Muscle layer of duodenum (tissue), 2 donors: ENCODE measurements at regions not wholly inside any gene's neighbourhood (a gene's known extent, or its start where the extent isn't known, plus 50 kb on each side); places are given as distances from the start of the nearest gene placed in this dataset.
"Not testable (repeated sequence)": the region's sequence is repeated elsewhere in the genome, so short reads cannot be mapped to it uniquely, and the experiment has no call there.

Experiments
- H3K27ac ChIP-seq: one replicate; pipeline ENCODE4 v1.7.0; 2013; ENCODE audit warnings: mild to moderate bottlenecking, low read length
- H3K27me3 ChIP-seq: one replicate; pipeline ENCODE4 v1.7.0; 2013; ENCODE audit warnings: low read depth, mild to moderate bottlenecking, control low read depth, low read length
- H3K36me3 ChIP-seq, 2 donors: one replicate each; pipeline ENCODE4 v1.7.0; 2013; ENCODE audit warnings: low read length in 2 of 2, control low read depth in 1 of 2, mild to moderate bottlenecking in 1 of 2; ENCODE audit not compliant: insufficient read depth in 2 of 2, control insufficient read depth in 1 of 2
- H3K4me1 ChIP-seq, 2 donors: one replicate each; pipeline ENCODE4 v1.7.0; 2013; ENCODE audit warnings: low read length in 2 of 2, mild to moderate bottlenecking in 2 of 2, control low read depth in 1 of 2, moderate library complexity in 1 of 2; ENCODE audit not compliant: insufficient read depth in 2 of 2, control insufficient read depth in 1 of 2
- H3K4me3 ChIP-seq, 2 donors: one replicate each; pipeline ENCODE4 v1.7.0; 2013; ENCODE audit warnings: low read length in 2 of 2, low read depth in 1 of 2, mild to moderate bottlenecking in 1 of 2
- H3K9me3 ChIP-seq, 2 donors: one replicate each; pipeline ENCODE4 v1.7.0; 2013; ENCODE audit warnings: low read length in 2 of 2, control low read depth in 1 of 2, mild to moderate bottlenecking in 1 of 2; ENCODE audit not compliant: control insufficient read depth in 1 of 2
- donor health status: healthy.

DNA sequence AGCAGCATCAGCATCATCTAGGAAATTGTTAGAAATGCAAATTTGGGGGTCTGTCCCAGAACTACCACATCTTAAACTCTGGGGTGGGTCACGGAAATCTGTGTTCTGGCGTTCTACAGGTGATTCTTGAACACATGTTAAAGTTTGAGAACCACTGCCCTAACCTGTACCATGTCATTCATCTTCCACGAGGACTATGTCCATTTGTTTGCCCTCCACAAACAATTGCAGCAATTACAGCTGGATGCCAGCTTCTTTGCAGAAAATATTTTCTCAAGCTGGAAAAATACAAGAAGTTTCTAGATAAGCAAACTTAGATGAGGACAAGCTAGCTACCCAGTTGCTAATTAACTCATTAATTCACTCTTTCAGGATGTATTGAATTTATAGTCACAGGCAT lies 54.1 kb downstream of the MAFB start:
- H3K9me3 ChIP-seq: no peaks in the 10 kb centered on the region
- H3K4me1 ChIP-seq: no peaks in the 10 kb centered on the region
- H3K36me3 ChIP-seq: no peaks in the 10 kb centered on the region
- no peak overlapping the region for H3K4me3 ChIP-seq
- no peaks in the 10 kb centered on the region for H3K27me3 ChIP-seq
- no peak overlapping the region for H3K27ac ChIP-seq

DNA sequence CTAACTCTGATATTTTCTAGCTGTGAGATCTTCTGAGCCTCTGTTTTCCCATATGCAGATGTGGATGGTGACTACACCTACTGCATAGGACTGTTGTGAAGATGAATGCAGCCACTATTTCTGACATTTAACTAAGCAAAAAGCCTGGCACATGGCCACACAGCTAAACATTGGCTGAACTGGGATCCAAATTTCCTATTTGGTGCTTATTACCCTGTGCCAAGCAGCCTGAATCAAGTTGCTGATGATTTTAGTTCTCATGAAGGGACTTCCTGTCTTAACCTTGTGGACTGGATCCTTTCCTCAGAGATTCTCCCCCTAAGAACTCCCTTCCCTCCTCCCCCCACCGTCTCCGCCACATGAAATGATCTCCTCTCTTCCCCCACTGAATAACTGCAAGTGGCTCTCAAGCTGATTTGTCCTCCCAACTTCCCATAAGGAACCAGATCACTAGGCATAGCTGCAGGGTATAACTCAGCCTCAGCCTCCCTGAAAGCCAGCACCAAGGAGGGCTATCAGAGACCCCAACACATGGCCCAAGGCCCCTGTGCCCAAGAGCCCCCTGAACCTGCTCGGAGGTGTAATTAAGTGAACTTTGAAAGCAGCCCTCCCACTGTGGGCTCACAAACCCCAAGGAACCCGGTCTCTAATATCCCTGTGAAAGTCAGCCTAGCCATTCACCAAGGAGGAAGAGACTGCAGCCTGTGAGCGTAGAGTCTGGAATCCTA lies 55.7 kb downstream of the MAFB start:
- Histone ChIP-seq H3K4me3 (no peak overlapping the region), H3K27me3 (no peaks in the 10 kb centered on the region), H3K4me1 (no peaks in the 10 kb centered on the region), H3K27ac (no peak overlapping the region), H3K36me3 (no peaks in the 10 kb centered on the region), H3K9me3 (no peaks in the 10 kb centered on the region)

DNA sequence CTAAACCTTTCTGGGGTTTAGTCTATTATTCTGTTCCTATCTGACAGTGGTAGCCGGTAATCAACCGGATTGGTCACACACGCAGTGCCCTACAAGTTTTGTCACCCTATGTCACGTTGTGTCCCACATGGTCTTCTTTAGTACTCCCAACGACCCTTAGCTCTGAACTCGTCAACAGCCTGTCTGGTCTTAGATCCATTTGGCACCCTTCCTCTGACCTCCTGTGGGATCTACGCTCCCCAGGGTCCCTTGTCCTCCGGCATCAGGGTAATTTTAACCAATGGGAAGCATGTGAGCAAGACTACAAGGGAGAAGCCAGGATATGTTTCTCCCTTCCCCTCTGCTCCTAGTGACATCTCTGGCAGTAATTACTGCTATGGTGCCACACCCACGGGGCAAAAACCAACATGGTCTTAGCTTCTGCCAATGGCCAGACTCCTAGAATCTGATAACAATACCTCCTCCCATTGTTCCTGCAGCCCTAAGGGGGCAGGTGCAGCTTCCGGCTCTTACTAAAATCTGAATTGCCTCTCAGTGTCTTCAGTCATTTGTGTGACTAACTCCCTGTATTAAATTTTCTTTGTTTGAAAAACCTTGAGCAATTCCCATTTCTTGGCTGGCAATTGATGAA lies 56.6 kb downstream of the MAFB start:
- no peaks in the 10 kb centered on the region for H3K27me3 ChIP-seq
- no peaks in the 10 kb centered on the region for H3K4me1 ChIP-seq
- H3K9me3 ChIP-seq: no peaks in the 10 kb centered on the region

DNA sequence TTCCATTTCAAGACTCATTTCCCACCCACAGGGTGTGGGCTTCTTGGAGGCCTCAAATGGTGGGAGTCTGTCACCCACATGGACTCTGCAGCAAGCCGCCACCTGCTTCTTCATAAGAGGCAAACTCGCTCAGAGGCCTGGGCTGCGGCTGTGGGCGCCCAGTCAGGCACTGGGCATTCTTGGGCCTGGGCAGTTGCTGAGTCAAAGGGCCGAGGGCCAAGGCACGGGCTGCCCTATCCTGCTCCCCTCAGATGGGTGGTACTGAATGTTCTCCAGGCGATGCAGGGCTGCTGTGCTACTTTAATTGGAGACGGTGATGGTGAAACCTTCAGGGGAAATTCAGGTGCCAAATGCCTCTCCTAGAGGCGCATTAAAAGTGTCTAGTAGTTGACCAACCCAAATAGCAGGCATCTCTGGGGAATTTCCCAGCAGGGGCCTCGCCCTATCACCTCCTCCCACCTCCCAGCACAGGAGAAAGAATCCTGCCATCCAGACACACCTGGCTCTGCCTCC lies 57.9 kb downstream of the MAFB start:
- Histone ChIP-seq H3K36me3 (no peaks in the 10 kb centered on the region), H3K4me1 (no peaks in the 10 kb centered on the region), H3K9me3 (peaks cover 0 to 6% of the 10 kb centered on the region in 2 donors), H3K27me3 (no peaks in the 10 kb centered on the region), H3K4me3 (no peak overlapping the region), H3K27ac (no peak overlapping the region)

More for the DNA sequence above, 56.6 kb downstream of the MAFB start:
- Histone ChIP-seq H3K27ac (no peak overlapping the region), H3K36me3 (no peaks in the 10 kb centered on the region), H3K4me3 (no peak overlapping the region)

DNA sequence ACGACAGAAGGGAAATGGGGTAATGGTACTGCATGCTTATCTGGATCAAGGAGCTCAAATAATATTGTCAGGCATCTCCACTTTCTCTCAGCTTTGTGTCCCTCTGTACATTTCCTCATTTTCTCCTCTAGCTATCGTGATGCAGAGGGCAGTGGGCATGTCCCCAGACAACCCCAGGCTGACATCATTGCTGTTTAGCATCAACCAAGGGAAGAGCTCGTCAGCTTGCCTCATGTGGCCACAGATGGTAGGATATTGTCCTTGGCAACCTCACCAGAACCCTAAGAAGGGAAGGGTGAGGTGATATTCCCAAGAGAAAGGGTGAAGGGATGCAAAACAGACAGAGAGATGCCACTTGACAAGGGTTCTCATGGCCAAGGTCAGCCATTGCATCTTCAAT lies 58.3 kb downstream of the MAFB start:
- Histone ChIP-seq H3K27me3 (no peaks in the 10 kb centered on the region), H3K9me3 (peaks cover 0 to 6% of the 10 kb centered on the region in 2 donors), H3K4me3 (no peak overlapping the region), H3K27ac (no peak overlapping the region), H3K36me3 (no peaks in the 10 kb centered on the region), H3K4me1 (no peaks in the 10 kb centered on the region)

DNA sequence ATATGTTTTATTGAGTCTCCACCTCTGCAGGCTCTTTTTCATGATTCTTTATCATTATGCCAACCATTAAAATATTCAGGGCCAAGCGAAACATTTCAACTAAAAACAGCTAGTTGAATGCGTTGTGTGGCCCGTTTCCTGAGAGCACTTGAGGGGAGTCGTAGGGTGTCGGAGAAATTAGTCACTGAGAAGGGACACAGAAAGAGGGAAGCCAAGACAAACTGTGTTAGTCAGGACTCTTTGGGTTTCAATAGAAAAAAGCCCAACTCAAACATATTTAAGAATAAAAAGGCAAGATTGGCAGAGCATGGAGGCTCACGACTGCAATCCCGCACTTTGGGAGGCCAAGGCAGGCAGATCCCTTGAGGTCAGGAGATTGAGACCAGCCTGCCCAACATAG lies 58.9 kb downstream of the MAFB start:
- Histone ChIP-seq H3K27ac (no peak overlapping the region), H3K9me3 (peaks cover 0 to 6% of the 10 kb centered on the region in 2 donors), H3K4me3 (no peak overlapping the region), H3K36me3 (no peaks in the 10 kb centered on the region), H3K27me3 (no peaks in the 10 kb centered on the region), H3K4me1 (no peaks in the 10 kb centered on the region)

DNA sequence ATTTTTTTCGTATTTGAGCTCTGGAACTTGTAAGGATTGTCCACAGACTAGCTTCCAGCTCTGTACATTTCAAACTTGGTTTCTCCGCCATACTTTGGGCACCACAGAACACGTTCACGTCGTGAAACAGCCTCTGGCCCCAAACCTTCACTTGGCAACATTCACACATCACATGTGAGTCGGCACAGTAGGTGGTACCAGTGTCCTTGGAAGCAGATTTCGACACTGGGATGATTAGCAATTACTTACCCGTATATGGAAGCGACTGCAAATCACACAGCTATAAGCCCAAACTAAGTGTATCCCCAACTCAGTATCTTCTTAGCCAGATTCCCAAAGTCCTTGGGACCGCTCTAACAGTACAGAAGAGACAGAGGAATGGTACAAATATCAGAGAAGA lies 60.2 kb downstream of the MAFB start:
- H3K27ac ChIP-seq: no peak overlapping the region
- no peaks in the 10 kb centered on the region for H3K36me3 ChIP-seq
- peaks cover 0 to 6% of the 10 kb centered on the region in 2 donors for H3K9me3 ChIP-seq
- no peak overlapping the region for H3K4me3 ChIP-seq
- H3K27me3 ChIP-seq: no peaks in the 10 kb centered on the region
- H3K4me1 ChIP-seq: no peaks in the 10 kb centered on the region

DNA sequence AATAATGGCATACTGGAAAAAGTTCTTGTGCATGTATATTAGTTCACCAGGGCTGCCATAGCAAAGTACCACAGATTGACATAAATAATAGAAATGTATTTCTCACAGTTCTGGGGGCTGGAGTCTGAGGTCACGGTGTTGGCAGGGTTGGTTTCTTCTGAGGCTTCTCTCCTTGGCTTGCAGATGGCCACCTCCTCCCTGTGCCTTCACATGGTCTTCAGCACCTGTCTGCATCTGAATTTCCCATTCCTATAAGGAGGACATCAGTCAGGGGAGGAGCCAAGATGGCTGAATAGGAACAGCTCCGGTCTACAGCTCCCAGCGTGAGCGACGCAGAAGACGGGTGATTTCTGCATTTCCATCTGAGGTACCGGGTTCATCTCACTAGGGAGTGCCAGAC lies 70.0 kb downstream of the MAFB start:
- not testable (repeated sequence) for H3K9me3 ChIP-seq, H3K36me3 ChIP-seq, H3K4me1 ChIP-seq, H3K27me3 ChIP-seq, H3K4me3 ChIP-seq, H3K27ac ChIP-seq

DNA sequence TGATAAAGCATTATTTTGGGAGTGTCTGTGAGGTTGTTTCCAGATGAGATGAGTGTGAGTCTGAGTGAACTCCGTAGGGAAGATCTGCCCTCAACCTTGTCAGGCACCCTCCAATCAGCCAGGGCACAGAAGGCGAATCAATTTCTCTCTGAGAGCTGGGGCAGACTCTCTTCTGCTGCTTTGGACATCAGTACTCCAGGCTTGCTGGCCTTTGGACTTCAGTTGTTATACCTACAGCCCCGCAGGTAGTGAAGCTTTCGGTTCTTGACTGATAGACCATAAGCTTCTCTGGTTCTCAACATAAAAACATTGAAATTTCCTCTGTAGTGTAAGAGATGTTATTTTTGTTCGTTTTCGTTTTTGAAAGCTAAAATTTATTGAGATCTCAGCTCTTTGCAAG lies 71.4 kb downstream of the MAFB start:
- no peaks in the 10 kb centered on the region for H3K9me3 ChIP-seq
- H3K27me3 ChIP-seq: peaks cover 7% of the 10 kb centered on the region
- H3K27ac ChIP-seq: no peak overlapping the region
- H3K4me3 ChIP-seq: no peak overlapping the region
- H3K4me1 ChIP-seq: no peaks in the 10 kb centered on the region
- no peaks in the 10 kb centered on the region for H3K36me3 ChIP-seq

DNA sequence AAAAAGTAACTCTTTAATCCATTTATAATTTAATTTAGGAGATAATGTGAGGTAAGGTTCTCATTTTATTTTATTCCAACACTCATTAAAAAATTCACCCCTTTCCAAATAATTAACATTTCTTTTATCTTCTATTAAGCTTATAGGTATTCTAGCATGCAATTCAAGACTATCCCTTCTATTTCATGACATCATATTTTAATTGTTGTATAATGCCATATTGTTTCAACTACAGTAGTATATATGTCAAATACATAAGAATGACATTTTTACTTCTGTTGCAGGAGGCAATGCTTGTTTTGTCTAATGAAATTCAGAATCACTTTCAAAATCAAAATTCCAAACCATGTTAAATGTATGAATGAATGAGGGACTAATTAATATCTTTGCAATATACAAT lies 76.2 kb downstream of the MAFB start:
- Histone ChIP-seq H3K27me3 (peaks cover 7% of the 10 kb centered on the region), H3K27ac (no peak overlapping the region), H3K36me3 (no peaks in the 10 kb centered on the region), H3K4me3 (no peak overlapping the region), H3K4me1 (no peaks in the 10 kb centered on the region), H3K9me3 (no peaks in the 10 kb centered on the region)

DNA sequence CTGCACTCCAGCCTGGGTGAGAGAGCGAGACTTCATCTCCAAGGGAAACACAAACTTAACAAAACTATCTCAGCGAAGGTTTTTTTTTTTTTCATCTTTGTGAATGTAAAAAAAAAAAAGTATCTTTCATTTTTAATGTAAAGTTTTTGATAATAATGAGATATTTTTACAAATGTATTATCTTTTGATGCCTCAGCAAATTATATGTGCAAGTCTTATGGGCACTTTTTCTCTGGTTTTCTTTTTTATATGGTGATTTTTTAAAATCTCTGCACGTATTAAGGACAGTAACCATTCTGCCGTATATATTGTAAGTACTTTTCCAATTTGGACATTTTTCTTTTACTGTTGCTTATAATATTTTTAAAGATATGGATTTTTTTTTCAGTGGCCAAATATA lies 76.8 kb downstream of the MAFB start:
- Histone ChIP-seq H3K36me3 (no peaks in the 10 kb centered on the region), H3K4me3 (no peak overlapping the region), H3K27ac (no peak overlapping the region), H3K27me3 (peaks cover 3% of the 10 kb centered on the region), H3K9me3 (no peaks in the 10 kb centered on the region), H3K4me1 (no peaks in the 10 kb centered on the region)

DNA sequence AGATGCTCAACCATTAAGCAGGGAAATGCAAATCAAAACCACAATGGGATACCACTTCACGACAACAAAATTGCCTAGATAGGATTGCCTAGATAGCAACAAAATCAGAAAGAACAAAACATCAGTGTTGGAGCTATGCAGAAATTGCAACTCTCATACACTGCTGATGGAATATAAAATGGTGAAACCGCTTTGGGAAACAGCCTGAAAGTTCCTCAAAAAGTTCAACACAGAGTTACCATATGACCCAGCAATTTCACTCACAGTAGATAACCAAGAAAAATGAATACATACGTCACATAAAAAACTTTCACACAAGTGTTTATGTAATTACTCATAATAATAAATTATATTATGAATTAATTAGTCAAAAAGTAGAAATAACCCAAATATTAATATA lies 78.3 kb downstream of the MAFB start:
- Histone ChIP-seq H3K4me3 (no peak overlapping the region), H3K9me3 (no peaks in the 10 kb centered on the region), H3K27ac (no peak overlapping the region), H3K4me1 (no peaks in the 10 kb centered on the region), H3K27me3 (no peaks in the 10 kb centered on the region), H3K36me3 (no peaks in the 10 kb centered on the region)
